Tongue (tissue), 1 donor: ENCODE measurements at regions not wholly inside any gene's neighbourhood (a gene's known extent, or its start where the extent isn't known, plus 50 kb on each side); places are given as distances from the start of the nearest gene placed in this dataset.

Source experiments
- DNase-seq: peaks from one replicate; pipeline ENCODE4 v3.0.0-alpha.2; 2015

GRCh38 chr17:36867716-36868341 is 69.4 kb upstream of the LHX1 start:
- no peak for DNase-seq

GRCh38 chr17:36868777-36869176 is 68.5 kb upstream of the LHX1 start:
- DNase-seq = no peak

DNA sequence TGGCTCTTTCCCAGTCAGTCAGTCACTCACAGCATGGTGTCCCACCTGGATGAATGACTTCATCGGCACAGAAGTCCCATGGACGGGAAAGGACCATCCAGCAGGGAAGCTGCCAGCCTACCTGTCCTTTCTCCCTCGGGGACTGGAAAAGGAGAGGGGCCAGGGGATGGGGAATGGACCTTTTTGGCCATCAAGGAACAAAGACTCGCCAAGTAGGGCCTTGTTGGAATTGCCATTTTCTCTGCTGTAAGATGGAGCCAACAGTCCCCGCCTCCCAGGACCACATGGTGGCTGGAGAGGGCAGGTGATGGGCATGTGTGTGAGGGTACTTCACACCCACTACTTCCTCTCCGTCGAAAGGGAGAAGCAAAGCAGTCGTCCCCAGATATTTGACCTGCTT is 67.8 kb upstream of the LHX1 start:
- no peak for DNase-seq

GRCh38 chr17:36869856-36870719 is 67.2 kb upstream of the LHX1 start:
- no peak for DNase-seq

DNA sequence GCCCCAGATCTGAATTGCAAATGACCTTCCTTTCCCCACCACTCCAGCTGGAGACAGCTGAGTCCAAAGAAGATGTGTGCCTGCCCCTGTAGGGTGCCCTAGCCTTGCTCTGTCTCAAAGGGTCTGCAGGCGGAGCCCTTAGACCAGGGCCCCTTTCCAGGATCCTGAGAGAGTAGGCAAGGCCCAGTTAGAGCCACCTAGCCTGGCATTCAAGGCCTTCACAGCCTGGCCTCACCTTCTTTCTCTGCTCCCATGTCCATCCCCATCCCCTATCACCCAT is 66.6 kb upstream of the LHX1 start:
- DNase-seq = peak; percentile 10

DNA sequence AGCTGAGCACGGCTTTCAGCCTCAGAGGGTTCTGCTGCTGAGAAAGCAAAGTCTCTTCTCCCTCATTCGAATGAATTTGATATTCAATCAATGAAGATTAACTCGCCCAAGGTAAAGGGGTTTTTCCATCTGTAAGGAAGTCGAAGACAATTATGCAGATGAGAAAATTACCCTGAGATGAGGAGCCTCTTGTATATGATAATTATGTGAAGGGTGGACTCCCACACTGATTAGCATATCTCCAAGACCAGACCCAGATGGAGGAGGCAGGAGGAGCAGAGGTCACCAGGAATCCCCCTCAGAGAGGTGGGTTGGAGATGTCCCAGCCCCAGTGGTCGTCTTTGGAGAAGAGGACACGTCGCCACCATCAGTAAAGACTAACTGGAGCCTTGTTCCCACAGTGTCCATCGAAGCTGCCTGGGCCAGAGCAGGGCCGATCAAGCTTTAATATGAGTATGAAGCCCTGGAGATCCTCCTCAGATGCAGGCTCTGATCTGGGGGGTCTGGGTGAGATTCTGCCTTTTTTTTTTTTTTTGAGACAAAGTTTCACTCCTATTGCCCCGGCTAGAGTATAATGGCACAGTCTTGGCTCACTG is 61.5 kb upstream of the LHX1 start:
- DNase-seq = no peak

GRCh38 chr17:36876966-36877365 is 60.3 kb upstream of the LHX1 start:
- no peak for DNase-seq

DNA sequence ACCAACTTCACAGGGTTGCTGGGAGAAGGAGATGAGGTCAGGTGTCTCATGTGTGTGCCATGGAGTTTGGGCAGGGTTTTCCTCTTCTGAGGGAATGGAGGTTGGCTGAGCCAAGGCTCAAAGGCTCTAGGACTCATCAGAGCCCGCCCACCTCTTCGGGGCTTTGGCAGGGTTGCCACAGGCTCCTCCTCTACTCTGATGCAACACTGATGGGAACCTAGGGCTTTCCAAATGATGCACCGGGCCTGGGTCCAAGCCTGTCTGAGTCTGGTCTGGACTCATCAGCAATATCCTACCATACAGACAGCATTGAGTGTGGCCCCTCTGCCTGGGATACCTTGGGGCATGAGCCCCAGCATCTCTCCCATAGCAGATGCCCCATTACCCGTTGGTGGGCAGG is 59.5 kb upstream of the LHX1 start:
- DNase-seq = no peak

GRCh38 chr17:36878216-36878615 is 59.1 kb upstream of the LHX1 start:
- no peak for DNase-seq

DNA sequence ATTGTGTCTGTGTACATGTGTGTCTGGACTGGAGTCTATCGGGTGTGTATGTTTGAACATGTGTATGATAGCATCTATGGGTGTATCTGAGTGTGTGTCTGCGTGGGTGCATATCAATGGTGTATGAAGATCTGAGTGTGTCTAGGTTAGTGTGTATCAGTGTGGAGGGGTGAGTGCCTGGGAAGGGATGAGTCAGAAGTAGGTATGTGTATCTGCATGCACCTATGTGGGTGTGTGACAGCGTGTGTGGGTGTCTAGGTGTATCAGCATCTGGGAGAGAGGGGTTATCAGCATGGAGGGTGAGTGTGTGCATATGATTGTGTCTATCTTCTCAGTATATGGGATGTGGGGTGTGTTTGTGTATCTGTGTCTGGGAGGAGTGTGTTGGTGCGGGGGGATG is 58.2 kb upstream of the LHX1 start:
- DNase-seq = no peak

DNA sequence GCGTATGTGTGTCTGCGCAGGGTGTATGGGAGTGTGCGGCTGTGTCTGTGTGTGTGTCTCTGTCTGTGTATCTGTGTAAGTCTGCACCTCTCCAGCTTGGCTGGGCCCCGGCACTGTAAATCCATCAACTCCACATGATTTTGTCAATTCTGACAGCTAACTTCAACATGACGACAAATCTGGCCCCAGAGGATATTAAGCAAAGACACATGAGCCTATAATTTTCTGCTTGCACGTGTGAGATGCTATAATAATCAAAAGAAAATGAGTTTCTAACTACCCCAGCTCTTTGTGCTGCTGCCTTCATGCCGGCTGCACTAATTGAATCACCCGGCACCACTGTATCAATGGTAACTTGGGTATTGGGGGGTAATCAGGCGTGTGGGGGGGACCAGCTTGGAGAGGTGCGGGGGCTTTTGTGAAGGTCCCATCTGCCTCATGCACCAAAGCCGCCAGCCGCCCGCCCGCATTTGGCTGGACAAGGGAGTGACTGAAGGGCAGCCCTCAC is 57.6 kb upstream of the LHX1 start:
- no peak for DNase-seq

GRCh38 chr17:36880268-36880905 is 56.9 kb upstream of the LHX1 start:
- DNase-seq = no peak

GRCh38 chr17:36881323-36881722 is 56.0 kb upstream of the LHX1 start:
- DNase-seq = no peak

DNA sequence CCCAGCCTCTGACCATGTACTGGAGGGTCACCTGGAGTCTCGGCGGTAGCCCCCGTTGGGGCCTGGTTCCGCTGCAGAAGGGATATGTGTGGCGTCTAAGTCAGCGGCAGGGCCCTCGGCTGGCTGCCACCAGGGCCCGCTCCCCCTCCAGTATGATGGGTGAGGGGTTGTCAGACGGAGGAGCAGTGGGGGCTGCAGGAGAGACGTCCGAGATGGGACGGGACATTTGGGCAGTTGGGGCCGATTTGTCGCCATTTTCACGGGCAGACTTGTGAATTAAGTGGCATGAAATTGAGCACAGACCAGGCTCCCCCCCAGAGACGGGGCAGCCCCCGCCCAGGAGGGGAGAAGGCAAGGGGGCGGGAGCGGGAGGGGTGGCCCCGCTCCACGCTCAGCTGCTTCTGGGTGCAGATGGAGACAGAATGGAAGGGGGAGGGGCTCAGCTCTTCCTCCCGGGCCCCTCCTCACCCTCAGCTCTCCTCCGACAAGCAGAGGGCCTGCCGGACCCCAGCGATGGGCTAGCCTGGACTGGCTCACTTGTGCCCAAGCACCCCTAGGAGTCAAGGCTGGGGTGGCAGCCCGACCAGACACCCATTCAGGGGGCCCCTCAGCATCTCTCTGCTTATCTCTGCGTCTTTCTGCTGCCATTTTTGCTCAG is 52.7 kb upstream of the LHX1 start:
- peak; percentile 47 for DNase-seq

DNA sequence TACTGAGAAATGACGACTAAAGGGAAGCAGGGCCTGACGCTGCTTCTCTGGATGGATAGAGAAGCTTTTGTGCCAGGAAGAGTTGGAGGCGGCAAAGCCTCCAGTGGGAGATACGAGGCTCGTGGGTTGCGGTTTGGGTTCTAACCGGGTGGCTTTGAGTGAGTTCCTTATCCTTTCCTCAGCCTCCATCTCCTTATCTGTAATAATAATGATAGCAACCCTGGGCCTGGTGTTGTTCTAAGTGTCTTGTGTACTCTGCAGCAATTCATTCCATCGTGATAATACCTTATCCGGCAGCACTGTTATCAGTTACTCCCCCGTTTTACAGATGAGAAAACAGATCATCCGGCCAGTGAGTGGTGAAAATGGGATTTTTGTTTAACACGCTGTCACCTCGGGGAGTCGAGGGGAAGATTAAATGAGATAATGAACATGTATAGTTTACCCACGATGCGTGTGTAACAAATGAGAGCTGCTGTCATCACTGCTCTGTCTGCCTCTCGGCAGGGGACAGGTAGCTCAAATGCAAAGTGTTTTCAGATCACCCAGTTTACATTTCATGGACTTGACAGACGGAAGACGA is 52.0 kb upstream of the LHX1 start:
- DNase-seq = no peak

DNA sequence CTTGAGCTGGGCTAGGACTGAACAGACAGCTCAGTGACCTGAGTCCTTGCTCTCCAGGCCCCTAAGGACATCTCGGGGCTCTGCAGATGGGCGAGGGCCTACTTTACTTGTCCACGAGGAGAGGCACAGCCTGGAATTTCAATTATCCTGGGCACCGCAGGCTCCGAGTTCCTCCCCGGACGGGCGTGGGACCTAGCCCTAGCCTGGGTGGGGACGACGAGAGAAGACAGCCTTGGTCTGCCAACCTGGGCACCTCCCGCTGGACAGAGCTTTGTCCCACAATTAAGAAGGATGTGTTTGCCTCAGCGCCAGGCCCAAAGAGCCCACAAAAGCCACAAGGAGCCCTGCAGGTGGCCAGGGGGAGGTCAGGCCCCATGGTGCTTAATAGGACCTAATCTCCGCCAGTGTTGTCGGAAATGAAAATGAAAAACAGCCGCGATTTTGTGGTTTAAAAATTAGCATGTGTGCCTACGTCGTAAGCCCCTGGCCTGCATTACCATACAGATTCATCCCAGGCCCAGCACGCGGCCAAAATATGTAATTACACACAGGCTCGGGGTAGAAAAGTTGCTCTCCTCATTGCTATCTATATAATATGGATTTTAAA is 51.4 kb upstream of the LHX1 start:
- no peak for DNase-seq
